ENCODE measurements at regions not wholly inside any gene's neighbourhood (a gene's known extent, or its start where the extent isn't known, plus 50 kb on each side); places are given as distances from the start of the nearest gene placed in this dataset.

DNA sequence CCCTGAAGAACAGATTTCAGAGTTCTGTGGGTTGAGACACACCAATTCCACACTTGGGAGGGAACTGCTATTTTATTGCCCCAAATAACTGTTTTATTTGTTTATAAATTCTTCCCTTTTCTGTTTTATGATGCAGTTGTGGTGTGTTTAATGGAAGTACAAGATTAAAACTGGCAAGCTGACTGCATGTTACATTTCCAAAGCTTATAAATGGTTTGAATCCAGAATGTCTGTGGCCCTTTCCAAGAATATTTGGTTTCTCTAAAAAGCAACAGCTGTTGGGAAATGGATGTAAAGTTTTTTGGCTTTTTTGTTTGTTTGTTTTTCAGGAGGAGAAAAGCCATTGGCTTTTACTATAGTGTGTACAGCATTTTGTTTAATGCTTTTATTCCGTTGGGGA lies 234.5 kb downstream of the MTX2 start:
- TF ChIP-seq, protein P1, sequence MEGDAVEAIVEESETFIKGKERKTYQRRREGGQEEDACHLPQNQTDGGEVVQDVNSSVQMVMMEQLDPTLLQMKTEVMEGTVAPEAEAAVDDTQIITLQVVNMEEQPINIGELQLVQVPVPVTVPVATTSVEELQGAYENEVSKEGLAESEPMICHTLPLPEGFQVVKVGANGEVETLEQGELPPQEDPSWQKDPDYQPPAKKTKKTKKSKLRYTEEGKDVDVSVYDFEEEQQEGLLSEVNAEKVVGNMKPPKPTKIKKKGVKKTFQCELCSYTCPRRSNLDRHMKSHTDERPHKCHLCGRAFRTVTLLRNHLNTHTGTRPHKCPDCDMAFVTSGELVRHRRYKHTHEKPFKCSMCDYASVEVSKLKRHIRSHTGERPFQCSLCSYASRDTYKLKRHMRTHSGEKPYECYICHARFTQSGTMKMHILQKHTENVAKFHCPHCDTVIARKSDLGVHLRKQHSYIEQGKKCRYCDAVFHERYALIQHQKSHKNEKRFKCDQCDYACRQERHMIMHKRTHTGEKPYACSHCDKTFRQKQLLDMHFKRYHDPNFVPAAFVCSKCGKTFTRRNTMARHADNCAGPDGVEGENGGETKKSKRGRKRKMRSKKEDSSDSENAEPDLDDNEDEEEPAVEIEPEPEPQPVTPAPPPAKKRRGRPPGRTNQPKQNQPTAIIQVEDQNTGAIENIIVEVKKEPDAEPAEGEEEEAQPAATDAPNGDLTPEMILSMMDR (conservative IDR thresholded peaks at IDR 0.05 in 1 of 2, IDR thresholded peaks at IDR 0.05 in 1 of 2; ENCODE audit: extremely low read depth in 1 of 2, insufficient read depth in 1 of 2, low read depth in 1 of 2, low read length in 2 of 2), result no peak
- TF ChIP-seq EZH2 (IDR thresholded peaks at IDR 0.05; ENCODE audit: borderline replicate concordance, low read length), result no peak
